ENCODE measurements at regions not wholly inside any gene's neighbourhood (a gene's known extent, or its start where the extent isn't known, plus 50 kb on each side); places are given as distances from the start of the nearest gene placed in this dataset.

DNA sequence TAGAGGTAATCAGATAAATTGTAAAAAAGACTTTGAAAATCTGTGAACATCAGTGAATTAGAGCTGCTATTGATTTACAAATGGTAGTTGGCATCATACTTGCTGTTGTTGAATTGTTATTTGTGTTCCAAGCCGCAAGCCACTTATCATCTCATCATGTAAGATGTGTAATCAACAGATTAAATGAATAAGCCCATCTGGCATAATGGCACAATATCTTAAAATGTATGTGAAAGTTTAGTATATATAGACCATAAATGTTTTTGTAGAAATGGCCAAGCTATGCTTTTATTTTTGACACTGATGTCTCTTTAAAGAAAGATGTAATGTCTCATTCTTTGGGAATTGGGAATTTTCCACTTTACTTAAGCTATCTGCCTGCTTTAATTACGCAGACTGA lies 682.6 kb upstream of the GNPDA2 start:
- no peak overlapping the region for H3K27ac ChIP-seq
- H3K9me3 ChIP-seq = no peaks in the 10 kb centered on the region
- H3K27me3 ChIP-seq = no peaks in the 10 kb centered on the region
- TF ChIP-seq POLR2A (IDR thresholded peaks at IDR 0.05) = no peak
- TF ChIP-seq, protein P1, sequence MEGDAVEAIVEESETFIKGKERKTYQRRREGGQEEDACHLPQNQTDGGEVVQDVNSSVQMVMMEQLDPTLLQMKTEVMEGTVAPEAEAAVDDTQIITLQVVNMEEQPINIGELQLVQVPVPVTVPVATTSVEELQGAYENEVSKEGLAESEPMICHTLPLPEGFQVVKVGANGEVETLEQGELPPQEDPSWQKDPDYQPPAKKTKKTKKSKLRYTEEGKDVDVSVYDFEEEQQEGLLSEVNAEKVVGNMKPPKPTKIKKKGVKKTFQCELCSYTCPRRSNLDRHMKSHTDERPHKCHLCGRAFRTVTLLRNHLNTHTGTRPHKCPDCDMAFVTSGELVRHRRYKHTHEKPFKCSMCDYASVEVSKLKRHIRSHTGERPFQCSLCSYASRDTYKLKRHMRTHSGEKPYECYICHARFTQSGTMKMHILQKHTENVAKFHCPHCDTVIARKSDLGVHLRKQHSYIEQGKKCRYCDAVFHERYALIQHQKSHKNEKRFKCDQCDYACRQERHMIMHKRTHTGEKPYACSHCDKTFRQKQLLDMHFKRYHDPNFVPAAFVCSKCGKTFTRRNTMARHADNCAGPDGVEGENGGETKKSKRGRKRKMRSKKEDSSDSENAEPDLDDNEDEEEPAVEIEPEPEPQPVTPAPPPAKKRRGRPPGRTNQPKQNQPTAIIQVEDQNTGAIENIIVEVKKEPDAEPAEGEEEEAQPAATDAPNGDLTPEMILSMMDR (IDR thresholded peaks at IDR 0.05) = no peak
- DNase-seq = no peak
- no peak overlapping the region for H3K4me3 ChIP-seq (replicated peaks in 1 of 3)
- intact Hi-C loops (cut with DNase I) = no loop called here
- 82 to 83% methylated on average over 2 of the region's 2 CpGs for WGBS, 2 donors
- no peaks in the 10 kb centered on the region for H3K36me3 ChIP-seq
- H3K4me1 ChIP-seq = no peaks in the 10 kb centered on the region

GRCh38 chr4:45399116-45399515 lies 672.8 kb upstream of the GNPDA2 start:
- WGBS, 2 donors = 48 to 67% methylated on average over 3 of the region's 3 CpGs
- intact Hi-C loops (cut with DNase I) = no loop called here
- no peak overlapping the region for H3K4me3 ChIP-seq (replicated peaks in 1 of 3)
- no peaks in the 10 kb centered on the region for H3K27me3 ChIP-seq
- H3K4me1 ChIP-seq = no peaks in the 10 kb centered on the region
- no peaks in the 10 kb centered on the region for H3K9me3 ChIP-seq
- TF ChIP-seq, protein P1 (IDR thresholded peaks at IDR 0.05) = no peak
- TF ChIP-seq POLR2A (IDR thresholded peaks at IDR 0.05) = no peak
- no peak overlapping the region for H3K27ac ChIP-seq
- no peak for DNase-seq
- no peaks in the 10 kb centered on the region for H3K36me3 ChIP-seq

- Histone ChIP-seq H3K27me3 (no peaks in the 10 kb centered on the region), H3K4me1 (no peaks in the 10 kb centered on the region), H3K9me3 (no peaks in the 10 kb centered on the region), H3K4me3 (replicated peaks in 1 of 3) (no peak overlapping the region), H3K36me3 (no peaks in the 10 kb centered on the region), H3K27ac (no peak overlapping the region)
- intact Hi-C loops (cut with DNase I) = no loop called here
- TF ChIP-seq POLR2A (IDR thresholded peaks at IDR 0.05) = no peak
- TF ChIP-seq, protein P1 (IDR thresholded peaks at IDR 0.05) = no peak
- DNase-seq = no peak
Measured at GRCh38 chr4:45385306-45385705, 659.0 kb upstream of the GNPDA2 start.

DNA sequence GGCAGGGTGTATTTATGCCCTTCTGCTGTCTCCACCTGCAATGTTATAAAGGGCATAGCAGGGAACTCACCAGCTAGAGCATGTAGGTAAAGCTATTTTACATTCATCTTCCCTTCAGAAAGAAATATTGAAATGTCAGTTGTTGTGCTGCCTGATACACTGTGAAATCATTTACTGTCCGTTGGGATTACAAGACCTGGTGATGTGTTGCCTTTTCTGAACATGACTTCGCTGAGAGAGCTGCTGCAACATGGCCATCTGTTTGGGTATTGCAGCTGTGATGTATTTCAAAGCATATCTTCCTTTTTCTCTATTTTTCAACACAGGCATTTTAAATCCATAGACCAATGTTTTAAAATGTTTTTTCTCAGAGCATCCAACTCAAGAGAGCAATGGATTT lies 644.1 kb upstream of the GNPDA2 start:
- WGBS, 2 donors = 78 to 91% methylated on average over 2 of the region's 2 CpGs
- no peak for DNase-seq
- Histone ChIP-seq H3K36me3 (no peaks in the 10 kb centered on the region), H3K9me3 (no peaks in the 10 kb centered on the region), H3K4me3 (replicated peaks in 1 of 3) (no peak overlapping the region), H3K4me1 (no peaks in the 10 kb centered on the region), H3K27ac (no peak overlapping the region), H3K27me3 (no peaks in the 10 kb centered on the region)
- intact Hi-C loops (cut with DNase I) = no loop called here
- TF ChIP-seq POLR2A (IDR thresholded peaks at IDR 0.05) = no peak
- TF ChIP-seq, protein P1 (IDR thresholded peaks at IDR 0.05) = no peak

GRCh38 chr4:45368832-45369231 lies 642.5 kb upstream of the GNPDA2 start:
- H3K4me1 ChIP-seq = no peaks in the 10 kb centered on the region
- H3K36me3 ChIP-seq = no peaks in the 10 kb centered on the region
- H3K27ac ChIP-seq = no peak overlapping the region
- DNase-seq = no peak
- 26 to 38% methylated on average over 1 of the region's 1 CpG for WGBS, 2 donors
- no peaks in the 10 kb centered on the region for H3K27me3 ChIP-seq
- H3K9me3 ChIP-seq = no peaks in the 10 kb centered on the region
- TF ChIP-seq, protein P1 (IDR thresholded peaks at IDR 0.05) = no peak
- TF ChIP-seq POLR2A (IDR thresholded peaks at IDR 0.05) = no peak
- H3K4me3 ChIP-seq (replicated peaks in 1 of 3) = no peak overlapping the region
- intact Hi-C loops (cut with DNase I) = no loop called here
